A549 (cell line): ENCODE measurements at regions not wholly inside any gene's neighbourhood (a gene's known extent, or its start where the extent isn't known, plus 50 kb on each side); places are given as distances from the start of the nearest gene placed in this dataset.

Experiments used
- EP300 ChIP-seq, 2 experiments: fragments of >200 bp; sonication (Bioruptor Twin); formaldehyde crosslinking; IDR thresholded peaks; 2 replicates in 1 of 2; 3 replicates in 1 of 2; pipeline ENCODE4 v1.6.1; 2016 to 2017
- TF ChIP-seq, protein P1 (sequence below): fragments of >200 bp; sonication (Bioruptor Twin); formaldehyde crosslinking; IDR thresholded peaks from 3 replicates; pipeline ENCODE4 v1.5.1; 2016

DNA sequence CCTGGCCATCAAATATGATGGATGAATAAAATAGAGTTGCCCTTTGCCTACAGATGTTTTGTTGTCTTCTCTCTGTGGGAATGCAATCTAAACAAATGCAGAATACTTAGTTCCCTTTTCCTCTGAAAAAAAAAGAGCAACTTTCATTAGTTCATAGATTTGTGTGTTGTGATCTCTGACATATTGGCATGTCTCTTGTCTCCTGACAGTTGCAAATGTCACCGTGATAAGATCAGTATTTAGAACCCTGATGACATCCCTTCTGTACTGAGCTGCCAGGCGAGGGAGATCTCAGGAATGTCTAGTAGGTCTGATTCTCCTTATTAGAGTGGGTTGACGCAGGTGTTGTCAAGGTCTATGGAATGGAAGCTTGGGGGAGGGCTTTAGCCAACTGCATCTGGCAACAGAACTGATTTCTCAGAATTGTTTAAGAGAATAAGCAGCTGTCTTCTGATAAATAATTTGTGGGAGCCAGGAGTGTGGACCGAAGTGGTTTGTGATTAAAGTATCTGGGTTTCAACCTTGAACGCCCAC lies 130.4 kb downstream of the GALR1 start:
- TF ChIP-seq, protein P1, sequence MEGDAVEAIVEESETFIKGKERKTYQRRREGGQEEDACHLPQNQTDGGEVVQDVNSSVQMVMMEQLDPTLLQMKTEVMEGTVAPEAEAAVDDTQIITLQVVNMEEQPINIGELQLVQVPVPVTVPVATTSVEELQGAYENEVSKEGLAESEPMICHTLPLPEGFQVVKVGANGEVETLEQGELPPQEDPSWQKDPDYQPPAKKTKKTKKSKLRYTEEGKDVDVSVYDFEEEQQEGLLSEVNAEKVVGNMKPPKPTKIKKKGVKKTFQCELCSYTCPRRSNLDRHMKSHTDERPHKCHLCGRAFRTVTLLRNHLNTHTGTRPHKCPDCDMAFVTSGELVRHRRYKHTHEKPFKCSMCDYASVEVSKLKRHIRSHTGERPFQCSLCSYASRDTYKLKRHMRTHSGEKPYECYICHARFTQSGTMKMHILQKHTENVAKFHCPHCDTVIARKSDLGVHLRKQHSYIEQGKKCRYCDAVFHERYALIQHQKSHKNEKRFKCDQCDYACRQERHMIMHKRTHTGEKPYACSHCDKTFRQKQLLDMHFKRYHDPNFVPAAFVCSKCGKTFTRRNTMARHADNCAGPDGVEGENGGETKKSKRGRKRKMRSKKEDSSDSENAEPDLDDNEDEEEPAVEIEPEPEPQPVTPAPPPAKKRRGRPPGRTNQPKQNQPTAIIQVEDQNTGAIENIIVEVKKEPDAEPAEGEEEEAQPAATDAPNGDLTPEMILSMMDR: no peak
- TF ChIP-seq EP300 (IDR thresholded peaks at IDR 0.05): no peak
